Fibroblast of gingiva (primary cell): ENCODE measurements at regions not wholly inside any gene's neighbourhood (a gene's known extent, or its start where the extent isn't known, plus 50 kb on each side); places are given as distances from the start of the nearest gene placed in this dataset.
"Not testable (repeated sequence)": the region's sequence is repeated elsewhere in the genome, so short reads cannot be mapped to it uniquely, and the experiment has no call there.

Experiments
- DNase-seq: peaks from one replicate; pipeline ENCODE4 v3.0.0-alpha.2; 2011; ENCODE audit warnings: low read depth

- DNase-seq = not testable (repeated sequence)
Observed at GRCh38 chrX:67213686-67214085, 330.1 kb upstream of the AR start.

GRCh38 chrX:67207912-67208311, 335.9 kb upstream of the AR start:
- no peak for DNase-seq

GRCh38 chrX:67159437-67159836, 384.4 kb upstream of the AR start:
- DNase-seq = no peak

- DNase-seq = no peak
Observed at GRCh38 chrX:67114635-67115034, 429.2 kb upstream of the AR start.

GRCh38 chrX:67105758-67106116, 438.1 kb upstream of the AR start:
- no peak for DNase-seq

- no peak for DNase-seq
Observed at GRCh38 chrX:67104982-67105757, 438.7 kb upstream of the AR start.

- DNase-seq = no peak
Observed at GRCh38 chrX:67100031-67100884, 443.6 kb upstream of the AR start.

GRCh38 chrX:67094061-67094460, 449.8 kb upstream of the AR start:
- no peak for DNase-seq

GRCh38 chrX:67050760-67051159, 411.9 kb upstream of the EDA2R start:
- DNase-seq = no peak

GRCh38 chrX:67044866-67045265, 406.0 kb upstream of the EDA2R start:
- no peak for DNase-seq

GRCh38 chrX:67044029-67044653, 405.3 kb upstream of the EDA2R start:
- DNase-seq = no peak

- DNase-seq = no peak
Observed at GRCh38 chrX:67004451-67004850, 365.6 kb upstream of the EDA2R start.

- DNase-seq = no peak
Observed at GRCh38 chrX:66994729-66995128, 355.9 kb upstream of the EDA2R start.

GRCh38 chrX:66992077-66992476, 353.2 kb upstream of the EDA2R start:
- not testable (repeated sequence) for DNase-seq

GRCh38 chrX:66988331-66988730, 349.5 kb upstream of the EDA2R start:
- no peak for DNase-seq

GRCh38 chrX:66961665-66962064, 322.8 kb upstream of the EDA2R start:
- DNase-seq = no peak

GRCh38 chrX:66931713-66932112, 292.8 kb upstream of the EDA2R start:
- no peak for DNase-seq

GRCh38 chrX:66930516-66930915, 291.6 kb upstream of the EDA2R start:
- DNase-seq = not testable (repeated sequence)

- DNase-seq = no peak
Observed at GRCh38 chrX:66920296-66920695, 281.4 kb upstream of the EDA2R start.

- no peak for DNase-seq
Observed at GRCh38 chrX:66919280-66919832, 280.5 kb upstream of the EDA2R start.

- no peak for DNase-seq
Observed at GRCh38 chrX:66918511-66918910, 279.6 kb upstream of the EDA2R start.

GRCh38 chrX:66915893-66916292, 277.0 kb upstream of the EDA2R start:
- DNase-seq = no peak

GRCh38 chrX:66914080-66914479, 275.2 kb upstream of the EDA2R start:
- no peak for DNase-seq
